GM21526 (cell line): ENCODE measurements at regions not wholly inside any gene's neighbourhood (a gene's known extent, or its start where the extent isn't known, plus 50 kb on each side); places are given as distances from the start of the nearest gene placed in this dataset.

Source experiments
- ATAC-seq: cut with Tn5 transposase; IDR thresholded peaks from one replicate; pipeline ENCODE4 v1.9.1; 2021; ENCODE audit warnings: moderate library complexity; ENCODE audit not compliant: unreplicated experiment, low FRiP score

- ATAC-seq: no peak
These were observed 260.0 kb upstream of the MAP3K7 start for GRCh38 chr6:90846824-90847223.

- ATAC-seq: no peak
These were observed 248.8 kb upstream of the MAP3K7 start for GRCh38 chr6:90835596-90836212.

- no peak for ATAC-seq
These were observed 242.4 kb upstream of the MAP3K7 start for GRCh38 chr6:90829311-90829710.

- ATAC-seq: no peak
These were observed 233.6 kb upstream of the MAP3K7 start for GRCh38 chr6:90820436-90820835.

DNA sequence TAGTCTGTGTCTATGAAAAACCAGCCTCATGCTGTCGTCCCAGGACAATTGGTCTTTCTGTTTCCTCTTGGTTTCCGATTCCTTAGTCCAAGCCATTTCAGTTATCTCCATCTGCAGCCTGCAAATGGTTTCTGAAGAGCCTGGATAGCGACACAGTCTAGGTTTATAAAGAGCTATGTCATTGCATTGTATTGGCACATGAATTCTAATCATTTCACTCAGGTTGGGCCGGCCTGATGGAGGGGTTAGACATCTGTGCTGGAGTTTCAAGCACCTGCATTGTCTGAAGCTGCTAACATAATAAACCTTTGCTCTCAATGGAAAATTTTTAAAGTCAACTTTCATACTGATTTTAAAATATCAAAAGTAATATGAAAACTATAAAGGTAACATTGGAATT lies 232.6 kb upstream of the MAP3K7 start:
- no peak for ATAC-seq

DNA sequence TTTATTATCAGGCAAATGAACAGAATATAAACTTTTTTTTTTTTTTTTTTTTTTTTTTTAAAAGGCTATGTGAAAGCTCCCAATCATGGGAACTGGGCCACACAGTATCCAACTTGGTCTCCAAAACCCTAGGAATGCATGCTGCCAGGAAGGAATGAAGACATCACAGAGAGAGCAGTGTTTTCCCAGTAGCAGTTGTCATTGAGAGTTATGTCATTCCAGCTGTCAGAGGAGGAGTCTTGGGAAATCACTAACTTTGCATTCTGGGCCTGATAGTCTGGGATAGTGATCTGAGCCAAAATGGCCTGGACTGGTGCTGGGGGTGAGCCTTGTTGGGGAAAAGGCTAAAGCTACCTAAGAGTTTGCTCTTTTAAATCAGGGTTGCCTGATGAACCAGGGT lies 231.3 kb upstream of the MAP3K7 start:
- no peak for ATAC-seq

GRCh38 chr6:90816764-90817163 lies 229.9 kb upstream of the MAP3K7 start:
- no peak for ATAC-seq

GRCh38 chr6:90811596-90812226 lies 224.8 kb upstream of the MAP3K7 start:
- ATAC-seq: no peak

DNA sequence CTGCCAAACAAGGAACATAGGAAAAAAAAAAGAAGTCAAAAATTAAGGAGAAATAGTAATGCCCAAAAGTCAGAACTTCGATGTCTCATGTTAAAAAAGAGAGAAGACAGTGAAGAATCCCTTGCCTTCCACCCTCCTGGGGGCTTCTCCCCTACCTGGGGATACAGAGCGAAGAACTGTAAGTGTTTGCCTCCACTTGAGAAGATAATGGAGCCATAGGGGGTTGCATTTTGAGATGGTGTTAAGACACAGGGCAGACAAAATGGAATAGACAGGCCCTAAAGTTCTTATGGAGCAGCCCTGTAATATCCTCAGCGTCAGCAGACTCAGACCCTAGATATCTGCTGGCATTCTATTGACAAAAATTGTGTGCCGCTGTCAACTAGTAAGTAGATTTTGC lies 222.2 kb upstream of the MAP3K7 start:
- ATAC-seq: no peak

DNA sequence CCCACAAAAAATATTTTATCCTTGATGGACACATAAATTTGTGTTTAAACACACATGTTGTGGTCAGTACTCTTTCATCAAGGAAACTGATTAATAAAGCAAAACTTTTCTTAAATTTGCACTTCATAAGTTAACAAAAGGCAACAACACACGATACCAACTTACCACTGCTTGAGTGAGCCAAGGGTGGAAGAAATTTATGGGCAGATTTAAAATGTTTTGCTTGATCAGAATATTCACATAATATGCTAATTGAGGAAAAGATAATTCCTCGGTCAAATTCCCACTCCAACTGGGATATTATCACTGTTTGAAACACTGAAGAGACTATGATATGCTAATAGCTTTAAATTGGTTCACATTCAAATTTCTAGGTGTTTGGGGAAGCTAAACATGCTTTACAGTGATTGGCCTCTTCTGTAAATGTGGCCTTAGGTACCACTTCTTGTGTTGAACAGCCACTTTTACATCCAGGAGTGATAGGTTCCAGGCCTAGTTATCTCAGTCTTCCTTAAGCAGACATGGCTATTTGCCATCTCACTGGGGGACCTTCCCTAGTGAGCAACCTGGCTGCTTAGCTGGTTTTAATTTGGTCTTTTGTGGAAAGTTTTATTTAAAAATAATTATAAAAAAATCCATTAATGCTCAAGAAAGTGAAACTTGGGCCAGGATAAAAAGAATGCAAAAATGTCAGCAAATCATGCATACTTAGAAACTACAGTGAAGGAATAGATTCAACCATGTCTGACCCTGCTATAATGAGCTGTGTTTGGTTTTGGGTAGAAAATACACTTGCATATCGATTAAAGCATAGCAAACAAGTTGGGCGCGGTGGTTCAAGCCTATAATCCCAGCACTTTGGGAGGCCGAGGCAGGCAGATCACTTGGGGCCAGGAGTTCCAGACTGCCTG lies 221.2 kb upstream of the MAP3K7 start:
- no peak for ATAC-seq

- no peak for ATAC-seq
These were observed 218.8 kb upstream of the MAP3K7 start for GRCh38 chr6:90805619-90806155.

- no peak for ATAC-seq
These were observed 217.1 kb upstream of the MAP3K7 start for GRCh38 chr6:90803956-90804355.

DNA sequence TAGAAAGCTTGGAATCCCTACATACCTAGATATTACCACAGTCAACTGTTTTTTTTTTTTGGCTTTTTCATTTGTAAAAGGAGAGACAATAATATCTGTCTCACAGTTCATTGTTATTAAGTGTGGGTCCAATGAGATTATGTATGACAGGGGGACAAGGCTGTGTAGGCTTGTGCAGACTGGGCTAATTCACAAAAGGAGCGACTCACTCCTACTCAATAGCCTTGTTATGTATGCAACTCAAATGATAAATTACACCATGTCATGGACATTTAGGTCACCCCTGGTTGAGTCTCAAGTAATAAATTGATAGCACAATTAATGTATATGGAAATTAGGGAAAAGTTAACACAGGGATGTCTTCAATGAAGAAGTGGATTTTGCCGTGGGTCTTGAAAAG lies 208.2 kb upstream of the MAP3K7 start:
- ATAC-seq: no peak

GRCh38 chr6:90793771-90794170 lies 206.9 kb upstream of the MAP3K7 start:
- ATAC-seq: no peak

DNA sequence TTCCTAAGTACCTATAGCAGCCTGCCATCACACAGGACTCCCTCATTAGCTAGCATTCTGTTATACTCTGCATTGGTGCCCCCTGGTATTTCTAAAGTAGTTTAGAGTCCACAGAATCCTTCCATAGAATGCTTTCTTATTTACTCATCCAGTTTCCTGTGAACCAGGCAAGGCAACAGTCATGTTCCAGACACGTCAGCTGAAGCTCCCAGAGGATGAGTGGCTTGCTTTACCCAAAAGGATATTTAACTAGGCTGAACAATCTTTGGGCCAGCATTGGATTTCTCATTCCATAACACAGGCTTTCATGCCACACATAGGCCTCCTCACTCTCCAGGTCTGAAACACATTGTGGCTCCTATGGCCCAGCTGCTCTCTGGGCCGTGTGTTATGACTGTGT lies 203.8 kb upstream of the MAP3K7 start:
- no peak for ATAC-seq

DNA sequence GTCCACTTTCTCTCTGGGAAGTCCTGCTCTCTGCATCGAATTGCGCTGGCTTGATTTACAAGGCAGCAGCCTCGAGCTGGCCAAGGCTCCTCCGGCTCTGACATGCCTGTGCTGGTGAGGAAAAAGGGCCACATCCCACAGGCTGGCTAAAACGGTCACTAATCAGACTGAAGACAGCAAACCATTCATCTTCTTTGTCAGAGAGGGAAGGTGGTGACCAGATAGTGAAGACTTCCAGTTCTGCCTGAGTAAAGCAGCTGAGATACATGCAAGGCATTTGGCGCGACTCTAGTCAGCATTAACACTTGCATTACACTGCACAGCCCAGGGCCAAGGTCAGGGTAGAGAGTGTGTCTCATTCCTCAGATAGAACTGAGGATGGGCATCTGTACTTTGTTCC lies 203.2 kb upstream of the MAP3K7 start:
- ATAC-seq: no peak

DNA sequence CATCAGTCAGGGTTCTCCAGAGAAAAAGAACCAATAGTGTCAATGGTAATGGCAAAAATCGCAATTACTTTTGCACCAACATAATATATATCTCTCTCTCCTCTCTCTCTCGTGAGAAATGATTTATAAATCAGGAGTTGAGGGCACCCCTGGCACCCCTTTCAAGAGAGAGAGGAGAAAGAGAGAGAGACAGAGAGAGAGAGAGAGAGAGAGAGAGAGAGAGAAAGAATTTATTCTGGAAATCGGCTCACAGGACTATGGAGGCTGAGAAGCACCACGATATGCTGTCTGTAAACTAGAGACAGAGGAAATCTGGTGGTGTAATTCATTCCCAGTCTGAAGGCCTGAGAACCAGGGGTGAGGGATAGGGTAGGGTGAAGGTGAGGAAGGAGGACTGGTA lies 201.9 kb upstream of the MAP3K7 start:
- no peak for ATAC-seq

DNA sequence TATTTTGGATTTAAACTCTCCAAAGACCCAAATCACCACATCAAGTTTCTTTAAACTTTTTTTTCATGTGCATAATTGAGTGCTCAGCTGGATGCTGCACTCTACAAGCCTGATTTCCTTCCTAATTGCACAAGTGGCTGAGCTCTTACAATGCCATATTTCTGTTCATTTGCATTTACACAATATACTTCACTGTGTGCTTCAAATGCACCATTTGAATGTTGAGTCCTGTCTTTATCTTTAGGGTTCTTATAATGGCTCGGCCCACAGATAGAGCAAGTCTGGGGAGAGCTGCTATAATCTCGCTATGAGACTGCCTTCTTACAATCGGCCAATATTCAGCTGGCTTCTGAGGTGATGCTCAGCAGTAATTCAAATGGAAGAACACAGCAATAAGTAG lies 200.6 kb upstream of the MAP3K7 start:
- no peak for ATAC-seq

DNA sequence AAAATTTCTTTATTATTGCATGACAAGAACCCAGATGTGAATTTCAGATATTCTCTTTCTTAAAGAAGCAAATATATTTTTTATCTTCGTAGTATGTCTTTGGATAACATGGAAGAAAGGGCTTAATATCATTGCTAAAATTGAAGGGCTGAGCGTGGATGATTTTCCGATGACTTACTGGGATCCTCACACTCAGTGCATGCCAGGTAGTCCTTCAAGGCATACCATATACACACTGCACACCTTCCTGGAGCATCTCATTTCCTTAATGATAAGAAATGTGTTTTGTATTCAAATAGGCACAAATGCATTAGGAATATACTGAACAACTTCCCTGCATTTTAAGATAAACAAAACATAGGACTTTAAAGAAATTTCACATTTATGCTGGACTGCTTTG lies 193.9 kb upstream of the MAP3K7 start:
- ATAC-seq: no peak

DNA sequence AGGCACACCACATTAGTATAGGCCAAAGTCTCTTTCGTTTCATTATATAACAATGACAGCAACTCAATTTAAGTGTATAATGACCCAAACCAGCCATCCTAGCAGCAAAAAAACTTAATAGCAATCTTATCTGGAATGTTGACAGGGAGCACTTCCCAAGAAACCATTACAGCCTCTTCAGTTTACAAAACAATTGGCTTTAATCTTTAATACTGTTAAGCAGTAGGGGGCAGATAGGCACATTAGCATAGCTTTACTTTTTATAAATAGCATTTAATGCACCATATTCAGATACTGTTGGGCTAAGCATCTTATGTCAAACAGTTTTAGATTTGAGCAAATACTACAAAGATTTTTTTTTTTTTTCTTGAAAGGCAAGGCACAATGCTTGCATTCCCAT lies 193.3 kb upstream of the MAP3K7 start:
- ATAC-seq: no peak

GRCh38 chr6:90778417-90779203 lies 191.7 kb upstream of the MAP3K7 start:
- no peak for ATAC-seq
